ENCODE measurements at regions not wholly inside any gene's neighbourhood (a gene's known extent, or its start where the extent isn't known, plus 50 kb on each side); places are given as distances from the start of the nearest gene placed in this dataset.

DNA sequence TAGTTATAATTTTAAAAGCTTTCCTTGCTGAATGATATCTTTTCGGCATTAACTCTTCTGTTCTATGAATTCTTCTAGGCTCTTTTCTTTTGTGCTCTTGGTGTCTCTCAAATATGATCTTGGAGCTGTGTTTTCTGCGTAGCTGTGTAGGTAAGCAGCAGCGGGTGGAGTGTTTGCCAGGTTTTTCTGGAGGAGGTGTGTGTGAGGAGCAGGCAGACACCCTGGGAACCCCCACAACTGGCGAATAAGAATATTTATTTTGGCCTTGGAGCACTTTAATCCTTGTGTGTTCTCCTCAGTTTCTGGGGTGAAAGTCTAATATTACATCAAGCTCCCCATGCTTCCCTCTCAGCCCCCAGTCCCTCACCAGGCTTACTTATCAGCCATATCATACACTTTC lies 232.0 kb upstream of the FANCL start:
- TF ChIP-seq, protein P1, sequence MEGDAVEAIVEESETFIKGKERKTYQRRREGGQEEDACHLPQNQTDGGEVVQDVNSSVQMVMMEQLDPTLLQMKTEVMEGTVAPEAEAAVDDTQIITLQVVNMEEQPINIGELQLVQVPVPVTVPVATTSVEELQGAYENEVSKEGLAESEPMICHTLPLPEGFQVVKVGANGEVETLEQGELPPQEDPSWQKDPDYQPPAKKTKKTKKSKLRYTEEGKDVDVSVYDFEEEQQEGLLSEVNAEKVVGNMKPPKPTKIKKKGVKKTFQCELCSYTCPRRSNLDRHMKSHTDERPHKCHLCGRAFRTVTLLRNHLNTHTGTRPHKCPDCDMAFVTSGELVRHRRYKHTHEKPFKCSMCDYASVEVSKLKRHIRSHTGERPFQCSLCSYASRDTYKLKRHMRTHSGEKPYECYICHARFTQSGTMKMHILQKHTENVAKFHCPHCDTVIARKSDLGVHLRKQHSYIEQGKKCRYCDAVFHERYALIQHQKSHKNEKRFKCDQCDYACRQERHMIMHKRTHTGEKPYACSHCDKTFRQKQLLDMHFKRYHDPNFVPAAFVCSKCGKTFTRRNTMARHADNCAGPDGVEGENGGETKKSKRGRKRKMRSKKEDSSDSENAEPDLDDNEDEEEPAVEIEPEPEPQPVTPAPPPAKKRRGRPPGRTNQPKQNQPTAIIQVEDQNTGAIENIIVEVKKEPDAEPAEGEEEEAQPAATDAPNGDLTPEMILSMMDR (IDR thresholded peaks at IDR 0.05), result no peak
- TF ChIP-seq POLR2A (IDR thresholded peaks at IDR 0.05), result no peak

Measured in Peyer's patch (tissue), 4 donors.